Stomach (tissue), 8 donors: ENCODE measurements at regions not wholly inside any gene's neighbourhood (a gene's known extent, or its start where the extent isn't known, plus 50 kb on each side); places are given as distances from the start of the nearest gene placed in this dataset.

Experiments used
- DNase-seq, 2 donors: peaks; one replicate each; pipeline versions ENCODE4 v3.0.0 to v3.0.0-alpha.2; 2013 to 2019
- H3K27ac ChIP-seq, 5 donors: fragments of 200-600 bp in 4 of 5; sonication (generic) in 4 of 5; one replicate each; pipeline ENCODE4 v1.5.1; 2013 to 2019; ENCODE audit warnings: mild to moderate bottlenecking in 1 of 5, moderate library complexity in 1 of 5
- H3K27me3 ChIP-seq, 3 donors: fragments of 200-600 bp; sonication (generic); one replicate each; pipeline ENCODE4 v1.5.1; 2017 to 2019; ENCODE audit warnings: mixed run types in 1 of 3
- H3K36me3 ChIP-seq, 4 donors: fragments of 200-600 bp; sonication (generic); 1 replicate in 3 of 4; 2 replicates in 1 of 4; pipeline ENCODE4 v1.5.1; 2016 to 2019
- H3K4me1 ChIP-seq, 4 donors: fragments of 200-600 bp; sonication (generic); one replicate each; pipeline ENCODE4 v1.5.1; 2016 to 2019
- H3K4me3 ChIP-seq, 4 donors: fragments of 200-600 bp; sonication (generic) in 3 of 4; one replicate each; pipeline ENCODE4 v1.5.1; 2016 to 2019; ENCODE audit warnings: mild to moderate bottlenecking in 1 of 4
- H3K9me3 ChIP-seq, 4 donors: fragments of 200-600 bp; sonication (generic); one replicate each; pipeline ENCODE4 v1.5.1; 2016 to 2019
- EP300 ChIP-seq: sonication (generic); formaldehyde crosslinking; IDR thresholded peaks from one replicate; pipeline ENCODE4 v1.6.1; 2017; ENCODE audit warnings: antibody characterized with exemption
- POLR2A ChIP-seq, 4 donors: fragments of 450-650 bp; IDR thresholded peaks; one replicate each; pipeline ENCODE4 v1.6.1; 2016; ENCODE audit warnings: antibody characterized with exemption in 4 of 4, control low read depth in 2 of 4, mild to moderate bottlenecking in 1 of 4, moderate library complexity in 1 of 4
- POLR2AphosphoS5 ChIP-seq, 3 donors: sonication (generic); formaldehyde crosslinking; IDR thresholded peaks; one replicate each; pipeline ENCODE4 v1.6.1; 2016; ENCODE audit warnings: antibody characterized with exemption in 3 of 3
- WGBS, 5 donors: extraction: QIAGEN DNeasy Blood & Tissue Kit in 3 of 5; methylation state at CpG; one replicate each; pipeline versions ENCODE4 v1.1.5 to v1.1.7; 2013 to 2018; 5-methylcytosine and 5-hydroxymethylcytosine counted together
- intact Hi-C: fragments of 100-400 bp; cut with DNase I; formaldehyde crosslinking; loops from one replicate; pipeline ENCODE4 v1.15.1; 2023; ENCODE audit warnings: low total_unique reads
- TF ChIP-seq, protein P1 (sequence below), 7 experiments: fragments of 450-650 bp in 4 of 7; fragments of 200-600 bp in 3 of 7; sonication (generic) in 3 of 7; IDR thresholded peaks; one replicate each; pipeline ENCODE4 v1.5.1; 2016 to 2019; ENCODE audit warnings: antibody characterized with exemption in 7 of 7, control low read depth in 2 of 7, mild to moderate bottlenecking in 1 of 7
- donor health status: healthy with polysubstance abuse.
- donor health status: Bipolar disorder and iron deficiency.
- donor health status: healthy.

DNA sequence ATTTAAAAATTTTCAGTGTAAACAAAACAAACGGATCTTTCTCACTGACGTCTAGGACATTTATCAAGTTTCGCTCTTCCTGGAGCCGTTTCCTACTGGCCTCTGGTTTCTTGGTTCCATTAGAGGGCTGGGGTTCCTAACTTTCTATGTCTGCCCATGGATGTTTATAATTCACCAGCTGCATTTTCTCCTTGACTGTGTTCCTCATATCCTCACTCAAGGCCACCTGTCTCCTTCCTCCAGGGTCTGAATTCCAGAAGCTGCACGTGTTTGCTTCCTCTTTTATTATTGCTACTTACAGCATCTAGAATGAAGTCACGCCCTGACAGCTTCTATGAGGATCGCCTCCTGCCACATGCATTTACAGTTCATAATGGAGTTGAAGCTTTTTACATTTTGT lies 74.1 kb upstream of the BASP1 start:
- H3K27me3 ChIP-seq: no peaks in the 10 kb centered on the region
- H3K4me3 ChIP-seq: no peak overlapping the region
- intact Hi-C loops: no loop called here
- DNase-seq: no peak
- H3K4me1 ChIP-seq: no peaks in the 10 kb centered on the region
- 54 to 73% (median 63%) methylated on average over 7 of the region's 7 CpGs for WGBS, 5 donors
- TF ChIP-seq POLR2AphosphoS5 (IDR thresholded peaks at IDR 0.05) (no peak), POLR2A (IDR thresholded peaks at IDR 0.05) (no peak), EP300 (no peak)
- TF ChIP-seq, protein P1, sequence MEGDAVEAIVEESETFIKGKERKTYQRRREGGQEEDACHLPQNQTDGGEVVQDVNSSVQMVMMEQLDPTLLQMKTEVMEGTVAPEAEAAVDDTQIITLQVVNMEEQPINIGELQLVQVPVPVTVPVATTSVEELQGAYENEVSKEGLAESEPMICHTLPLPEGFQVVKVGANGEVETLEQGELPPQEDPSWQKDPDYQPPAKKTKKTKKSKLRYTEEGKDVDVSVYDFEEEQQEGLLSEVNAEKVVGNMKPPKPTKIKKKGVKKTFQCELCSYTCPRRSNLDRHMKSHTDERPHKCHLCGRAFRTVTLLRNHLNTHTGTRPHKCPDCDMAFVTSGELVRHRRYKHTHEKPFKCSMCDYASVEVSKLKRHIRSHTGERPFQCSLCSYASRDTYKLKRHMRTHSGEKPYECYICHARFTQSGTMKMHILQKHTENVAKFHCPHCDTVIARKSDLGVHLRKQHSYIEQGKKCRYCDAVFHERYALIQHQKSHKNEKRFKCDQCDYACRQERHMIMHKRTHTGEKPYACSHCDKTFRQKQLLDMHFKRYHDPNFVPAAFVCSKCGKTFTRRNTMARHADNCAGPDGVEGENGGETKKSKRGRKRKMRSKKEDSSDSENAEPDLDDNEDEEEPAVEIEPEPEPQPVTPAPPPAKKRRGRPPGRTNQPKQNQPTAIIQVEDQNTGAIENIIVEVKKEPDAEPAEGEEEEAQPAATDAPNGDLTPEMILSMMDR (IDR thresholded peaks at IDR 0.05): no peak
- H3K9me3 ChIP-seq: no peaks in the 10 kb centered on the region
- no peak overlapping the region for H3K27ac ChIP-seq
- H3K36me3 ChIP-seq: no peaks in the 10 kb centered on the region

GRCh38 chr5:17146280-17146841 lies 71.1 kb upstream of the BASP1 start:
- 91 to 93% (median 92%) methylated on average over 5 of the region's 5 CpGs for WGBS, 5 donors
- no peak overlapping the region for H3K4me3 ChIP-seq
- H3K4me1 ChIP-seq: no peaks in the 10 kb centered on the region
- H3K27ac ChIP-seq: no peak overlapping the region
- TF ChIP-seq, protein P1 (IDR thresholded peaks at IDR 0.05): no peak
- TF ChIP-seq POLR2AphosphoS5 (IDR thresholded peaks at IDR 0.05) (no peak), EP300 (no peak), POLR2A (IDR thresholded peaks at IDR 0.05) (no peak)
- intact Hi-C loops: no loop called here
- no peak for DNase-seq
- no peaks in the 10 kb centered on the region for H3K36me3 ChIP-seq
- no peaks in the 10 kb centered on the region for H3K27me3 ChIP-seq
- H3K9me3 ChIP-seq: no peaks in the 10 kb centered on the region

DNA sequence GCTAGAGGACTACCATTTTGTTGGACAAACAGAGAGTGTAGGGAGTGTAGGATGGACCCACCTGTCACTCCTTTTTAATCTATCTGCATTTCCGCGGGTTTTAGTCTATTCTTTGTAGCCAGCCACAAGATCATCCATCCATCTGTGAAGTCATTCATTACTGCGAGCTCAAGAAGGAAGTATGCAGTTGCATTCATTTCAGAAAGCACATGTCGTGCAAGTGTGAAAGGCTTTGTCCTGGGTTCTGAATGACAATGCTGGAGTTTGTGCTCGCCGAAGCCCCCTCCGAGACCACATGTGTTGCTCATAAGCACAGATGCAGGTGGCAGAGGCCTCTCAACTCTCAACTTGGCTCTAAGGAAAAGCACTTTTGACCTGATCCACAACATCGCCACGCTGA lies 70.3 kb upstream of the BASP1 start:
- Histone ChIP-seq H3K9me3 (no peaks in the 10 kb centered on the region), H3K27ac (no peak overlapping the region), H3K27me3 (no peaks in the 10 kb centered on the region), H3K4me1 (no peaks in the 10 kb centered on the region), H3K4me3 (no peak overlapping the region), H3K36me3 (no peaks in the 10 kb centered on the region)
- 89 to 97% (median 96%) methylated on average over 9 of the region's 9 CpGs for WGBS, 5 donors
- no peak for DNase-seq
- TF ChIP-seq POLR2A (IDR thresholded peaks at IDR 0.05) (no peak), POLR2AphosphoS5 (IDR thresholded peaks at IDR 0.05) (no peak), EP300 (no peak)
- TF ChIP-seq, protein P1 (IDR thresholded peaks at IDR 0.05): no peak
- intact Hi-C loops: no loop called here

GRCh38 chr5:17147617-17148016 lies 69.8 kb upstream of the BASP1 start:
- peak in 1 of 2 donors; percentile 10 for DNase-seq
- Histone ChIP-seq H3K4me3 (no peak overlapping the region), H3K27me3 (no peaks in the 10 kb centered on the region), H3K27ac (no peak overlapping the region), H3K9me3 (no peaks in the 10 kb centered on the region), H3K36me3 (no peaks in the 10 kb centered on the region), H3K4me1 (no peaks in the 10 kb centered on the region)
- WGBS, 5 donors: 82 to 94% (median 88%) methylated on average over 4 to 6 of the region's 6 CpGs
- TF ChIP-seq, protein P1 (IDR thresholded peaks at IDR 0.05): no peak
- no peak for TF ChIP-seq POLR2A (IDR thresholded peaks at IDR 0.05)
- no peak for TF ChIP-seq POLR2AphosphoS5 (IDR thresholded peaks at IDR 0.05)
- TF ChIP-seq EP300: no peak
- intact Hi-C loops: no loop called here
